ENCODE measurements at regions not wholly inside any gene's neighbourhood (a gene's known extent, or its start where the extent isn't known, plus 50 kb on each side); places are given as distances from the start of the nearest gene placed in this dataset.
"Not testable (repeated sequence)": the region's sequence is repeated elsewhere in the genome, so short reads cannot be mapped to it uniquely, and the experiment has no call there.

DNA sequence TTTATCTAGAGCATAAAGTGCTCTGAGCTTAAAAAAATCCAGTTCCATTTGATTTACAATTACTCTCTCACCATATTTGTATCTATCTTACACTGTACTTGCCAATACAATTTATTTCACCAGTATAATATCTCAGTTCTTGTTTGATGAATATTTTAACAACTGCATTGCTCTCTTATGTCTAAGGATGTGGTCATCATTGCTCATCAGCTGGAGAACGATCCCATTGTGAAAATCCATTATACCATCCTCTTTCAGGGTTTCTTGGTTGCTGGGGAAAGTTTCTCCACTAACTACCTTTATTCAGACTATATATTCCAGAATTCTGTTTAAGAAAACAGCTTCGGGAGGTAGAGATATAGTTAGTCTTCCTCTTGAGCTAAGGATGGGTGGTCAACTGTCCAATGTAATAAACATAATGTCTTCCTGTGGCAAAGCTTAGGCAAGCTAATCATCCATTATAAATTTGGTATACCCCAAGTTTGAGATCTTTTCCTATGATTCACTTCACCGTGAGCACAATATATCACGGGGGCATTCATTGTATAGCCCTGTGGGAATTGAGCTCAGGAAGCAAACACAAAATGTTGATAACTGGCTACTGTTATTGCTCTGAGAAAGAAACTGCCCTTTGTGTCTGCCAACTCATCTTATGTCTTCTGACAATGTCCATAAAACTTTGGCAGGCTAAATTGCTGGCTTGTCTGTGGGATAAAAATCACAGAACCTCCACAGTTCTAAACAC lies 2361.9 kb downstream of the ARAP2 start:
- no peak for DNase-seq (ENCODE audit: low read depth in 3 of 3)

DNA sequence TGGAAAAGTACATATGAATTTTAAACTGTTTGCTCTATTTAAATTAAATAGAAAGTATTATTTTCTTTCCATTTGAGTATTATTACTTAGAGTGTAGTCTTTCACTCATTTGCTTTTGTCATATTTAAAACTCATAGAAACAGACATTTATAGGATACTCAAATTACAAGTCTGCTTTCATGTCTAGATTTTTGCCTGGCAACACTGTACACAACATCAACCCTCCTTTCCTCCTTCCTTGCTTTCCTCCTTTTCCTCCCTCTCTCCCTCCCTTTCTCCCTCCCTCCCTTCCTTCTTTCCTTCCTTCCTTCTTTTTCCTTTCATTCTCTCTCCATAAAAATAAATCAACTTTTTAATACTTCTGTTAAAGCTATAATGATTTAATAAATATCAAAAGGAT lies 2361.2 kb downstream of the ARAP2 start:
- no peak for DNase-seq (ENCODE audit: low read depth in 3 of 3)

DNA sequence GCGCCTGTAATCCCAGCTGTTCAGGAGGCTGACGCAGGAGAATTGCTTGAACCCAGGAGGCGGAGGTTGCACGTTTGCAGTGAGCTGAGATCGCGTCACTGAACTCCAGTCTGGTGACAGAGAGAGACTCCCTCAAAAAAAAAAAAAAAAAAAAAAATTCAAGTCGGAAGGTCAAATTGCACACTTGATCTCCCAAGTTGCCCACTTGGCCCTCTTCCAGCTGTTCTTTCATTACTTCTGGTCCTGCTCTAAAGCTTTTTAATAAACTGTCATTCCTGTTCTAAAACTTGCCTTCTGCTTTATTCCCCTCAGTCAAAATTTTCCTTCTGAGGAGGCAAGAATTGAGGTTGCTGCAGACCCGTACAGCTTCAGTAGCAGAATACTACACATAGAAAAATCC lies 2358.0 kb downstream of the ARAP2 start:
- no peak for DNase-seq (ENCODE audit: low read depth in 3 of 3)

DNA sequence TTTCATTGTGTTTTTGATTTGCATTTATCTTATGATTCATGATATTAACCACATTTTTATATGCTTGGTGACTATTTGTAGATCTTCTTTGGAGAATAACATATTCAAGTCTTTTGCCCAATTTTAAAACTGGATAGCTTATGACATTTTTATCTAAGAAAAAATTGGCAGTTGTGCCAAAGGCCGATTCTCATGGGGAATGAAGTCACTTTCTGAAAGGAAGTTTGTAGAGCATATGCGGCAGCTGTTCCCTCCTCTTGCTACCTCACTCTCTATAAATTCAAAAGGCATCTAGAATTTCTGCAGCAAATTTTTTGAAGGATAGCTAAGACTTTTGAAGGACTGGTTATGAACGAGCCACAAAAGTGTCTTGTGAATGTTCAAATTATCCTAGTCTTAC lies 2353.5 kb downstream of the ARAP2 start:
- DNase-seq (ENCODE audit: low read depth in 3 of 3), result no peak

DNA sequence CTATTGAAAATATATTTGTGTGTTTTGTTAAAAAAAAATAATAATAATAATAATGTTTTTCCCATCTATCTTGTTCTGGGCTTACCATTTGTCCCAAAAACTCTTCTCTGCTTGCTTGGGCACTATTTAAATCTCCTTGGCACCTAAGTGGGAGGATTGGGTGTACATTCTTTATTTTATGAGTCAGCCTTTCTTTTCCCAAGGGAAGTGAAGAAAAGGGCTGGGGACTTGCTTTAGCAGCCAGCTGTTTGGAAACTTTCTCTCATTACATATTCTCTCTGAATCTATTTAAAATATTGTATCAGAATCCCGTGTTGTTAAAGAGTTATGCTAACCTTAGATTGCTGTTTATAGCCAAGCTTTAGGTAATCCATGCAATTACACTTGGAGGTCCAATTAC lies 2332.4 kb downstream of the ARAP2 start:
- DNase-seq (ENCODE audit: low read depth in 3 of 3), result no peak

DNA sequence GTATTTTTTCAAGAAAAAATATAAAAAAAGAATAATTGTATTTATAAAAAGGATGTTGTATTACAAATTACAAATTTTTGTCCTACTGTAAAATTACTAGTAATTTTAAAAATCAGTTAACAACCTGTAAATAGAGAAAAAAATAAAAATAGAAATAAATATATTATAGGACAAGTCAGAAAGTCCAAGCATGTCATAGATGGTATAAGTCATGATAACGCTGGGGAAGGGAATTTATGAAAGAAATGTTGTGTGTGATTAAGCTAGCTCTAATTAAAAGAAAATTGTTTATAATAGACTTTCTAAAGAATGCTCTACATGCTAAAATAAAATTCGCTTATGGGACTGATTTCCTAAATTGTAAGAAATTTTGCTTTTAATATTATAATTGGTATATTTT lies 2329.9 kb downstream of the ARAP2 start:
- no peak for DNase-seq (ENCODE audit: low read depth in 3 of 3)

DNA sequence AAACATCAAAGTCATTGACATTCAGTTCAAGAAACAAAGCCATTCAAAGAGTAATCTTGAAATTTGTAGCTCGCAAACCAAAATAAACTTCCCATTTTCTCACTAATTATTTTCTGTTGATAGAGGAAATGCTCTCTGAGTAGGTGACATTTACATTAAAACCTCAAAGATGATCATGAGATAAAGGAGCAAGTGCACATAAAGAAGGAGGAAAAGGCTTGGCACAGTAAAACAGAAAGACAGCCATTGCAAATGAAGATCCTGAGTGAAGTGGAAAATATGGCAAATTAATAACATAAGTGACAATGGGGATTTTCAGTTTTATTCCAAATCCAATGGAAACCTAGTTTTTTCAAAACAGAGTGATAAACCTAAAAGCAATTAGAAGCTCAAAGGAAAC lies 2320.8 kb downstream of the ARAP2 start:
- DNase-seq (ENCODE audit: low read depth in 3 of 3), result no peak

DNA sequence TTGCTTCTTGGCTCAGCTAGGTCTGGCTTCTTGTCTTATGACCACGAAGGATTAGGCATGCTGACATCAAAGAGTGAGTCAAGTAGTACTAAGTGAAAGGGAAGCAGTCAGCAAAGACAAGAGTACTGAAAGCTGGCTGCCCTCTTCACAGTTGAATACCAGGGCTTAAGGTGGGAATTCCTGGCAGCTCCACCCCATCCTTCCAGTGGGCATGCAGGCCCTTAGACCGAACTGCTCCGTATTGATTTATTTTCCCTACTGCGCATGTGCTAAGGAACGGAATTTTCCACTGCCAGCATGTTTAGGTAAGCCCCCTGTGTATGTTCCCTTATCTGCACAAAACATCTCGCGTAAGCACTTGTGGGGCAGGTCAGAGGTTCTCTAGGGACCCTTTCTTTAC lies 2320.1 kb downstream of the ARAP2 start:
- DNase-seq (ENCODE audit: low read depth in 3 of 3), result no peak

DNA sequence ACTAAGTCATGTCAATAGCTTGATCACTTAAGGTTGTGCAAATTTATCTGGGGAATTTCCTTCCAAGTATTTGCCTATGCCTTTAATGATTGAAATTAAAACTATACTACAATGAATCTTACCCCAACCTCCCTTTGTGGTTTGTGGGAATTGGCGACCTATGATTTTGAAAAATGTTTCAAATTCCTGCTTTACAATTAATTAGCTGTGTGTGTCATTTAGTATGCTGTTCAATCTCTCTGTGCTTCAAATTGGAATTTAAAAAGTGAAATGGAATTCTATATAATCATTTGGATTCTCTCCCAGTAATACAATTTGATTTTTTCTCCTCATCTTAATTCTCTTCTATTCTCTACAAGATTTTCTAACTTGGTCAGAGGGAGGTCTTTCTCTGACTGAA lies 2319.5 kb downstream of the ARAP2 start:
- no peak for DNase-seq (ENCODE audit: low read depth in 3 of 3)

DNA sequence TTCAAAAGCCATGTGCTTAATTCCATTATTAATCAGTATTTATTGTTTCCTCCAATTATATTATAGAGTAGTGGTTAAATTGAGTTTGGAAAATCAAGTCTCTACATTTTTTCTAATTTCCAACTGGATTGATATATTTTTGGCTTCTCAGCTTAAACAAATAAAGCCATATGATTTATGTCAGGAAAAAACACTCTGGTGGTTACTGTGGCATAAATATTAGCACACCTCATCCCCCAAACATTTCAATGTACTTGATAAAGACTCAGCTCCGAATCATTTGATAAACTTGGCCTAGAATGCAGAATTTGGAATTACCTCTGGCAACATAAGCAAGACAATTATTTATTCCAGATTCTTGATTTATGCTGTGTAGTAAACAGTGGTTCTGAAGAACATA lies 2313.8 kb downstream of the ARAP2 start:
- no peak for DNase-seq (ENCODE audit: low read depth in 3 of 3)

DNA sequence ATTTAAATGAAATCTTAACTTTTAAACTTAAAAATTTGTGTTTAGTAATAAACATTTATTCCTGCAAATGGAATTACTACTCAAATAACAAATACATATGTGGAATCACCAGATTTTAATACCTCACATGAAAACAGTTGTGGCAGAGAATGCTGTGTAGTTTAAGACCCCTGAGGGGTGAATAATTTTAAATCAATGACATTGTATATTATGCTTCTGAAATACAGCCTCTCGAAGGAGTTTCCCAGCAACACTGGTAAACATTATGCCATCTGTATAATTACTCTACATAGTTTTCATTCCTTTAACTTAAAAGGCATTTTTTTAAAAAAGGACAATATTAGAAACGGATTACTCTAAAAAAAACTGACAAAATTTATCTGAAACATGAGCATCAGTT lies 2313.3 kb downstream of the ARAP2 start:
- no peak for DNase-seq (ENCODE audit: low read depth in 3 of 3)

DNA sequence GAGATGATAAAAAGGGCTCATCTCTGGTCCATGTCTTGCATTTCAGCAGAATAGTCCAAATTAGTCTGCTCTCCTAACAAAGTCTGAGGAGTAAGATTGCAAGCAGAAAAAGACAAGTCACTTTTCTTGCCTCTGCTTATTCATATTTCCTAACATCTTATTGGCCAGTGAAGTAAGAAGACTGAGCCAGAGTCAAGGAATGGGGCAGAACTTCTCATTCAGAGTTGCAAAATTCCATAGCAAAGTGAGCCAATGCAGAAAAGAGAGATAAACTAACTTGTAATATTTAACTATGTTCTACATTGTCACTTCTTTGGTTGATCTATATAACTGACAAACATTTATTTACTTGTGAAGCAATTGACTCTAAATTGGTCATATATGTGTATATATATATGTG lies 2304.0 kb downstream of the ARAP2 start:
- no peak for DNase-seq (ENCODE audit: low read depth in 3 of 3)

DNA sequence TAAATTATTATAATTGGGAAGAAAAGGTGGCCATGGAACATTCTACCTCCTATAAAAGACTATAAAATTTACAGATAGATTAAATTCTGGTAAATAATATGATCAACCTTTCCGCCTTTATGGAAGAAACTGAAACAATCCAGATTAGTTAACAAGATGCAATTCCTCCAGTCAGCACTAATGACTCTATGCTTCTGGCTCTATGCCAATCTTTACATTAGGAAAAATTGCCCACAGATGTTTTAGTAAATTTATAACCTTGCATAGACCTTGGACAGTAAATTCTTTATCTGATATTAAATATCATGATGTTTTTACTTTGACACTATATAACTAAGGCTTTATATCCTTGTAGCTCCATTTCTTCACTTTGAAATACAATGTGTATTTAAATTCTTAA lies 2302.5 kb downstream of the ARAP2 start:
- DNase-seq (ENCODE audit: low read depth in 3 of 3), result no peak

DNA sequence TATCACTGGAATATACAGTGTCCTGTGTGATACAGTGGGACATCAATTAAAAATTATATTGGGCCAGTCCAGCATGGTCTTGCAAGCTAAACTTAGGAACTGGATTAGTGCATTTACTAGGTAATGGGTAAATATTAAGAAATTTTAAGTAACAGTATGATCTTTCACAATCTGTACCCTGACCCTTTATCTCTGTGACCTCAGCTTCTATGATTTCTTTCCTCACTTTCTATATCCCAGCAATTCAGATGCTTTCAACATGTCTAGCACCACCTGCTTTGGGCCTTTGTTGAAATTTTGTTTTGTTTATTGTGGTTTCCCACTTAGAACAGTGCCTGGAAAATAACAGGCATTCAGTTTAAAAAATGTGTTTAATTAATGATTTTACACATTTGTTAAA lies 2295.4 kb downstream of the ARAP2 start:
- no peak for DNase-seq (ENCODE audit: low read depth in 3 of 3)

DNA sequence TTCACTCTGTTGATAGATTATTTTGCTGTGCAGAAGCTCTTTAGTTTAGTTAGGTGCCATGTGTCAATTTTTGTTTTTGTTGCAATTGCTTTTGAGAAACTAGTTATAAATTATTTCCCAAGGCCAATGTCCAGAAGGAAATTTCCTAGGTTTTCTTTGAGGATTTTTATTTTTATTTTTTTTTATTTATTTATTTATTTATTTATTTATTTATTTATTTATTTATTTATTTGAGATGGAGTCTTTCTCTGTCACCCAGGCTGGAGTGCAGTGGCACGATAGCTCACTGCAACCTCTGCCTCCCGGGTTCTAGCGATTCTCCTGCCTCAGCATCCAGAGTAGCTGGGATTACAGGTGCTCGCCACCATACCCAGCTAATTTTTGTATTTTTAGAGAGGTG lies 2290.5 kb downstream of the ARAP2 start:
- not testable (repeated sequence) for DNase-seq (ENCODE audit: low read depth in 3 of 3)

DNA sequence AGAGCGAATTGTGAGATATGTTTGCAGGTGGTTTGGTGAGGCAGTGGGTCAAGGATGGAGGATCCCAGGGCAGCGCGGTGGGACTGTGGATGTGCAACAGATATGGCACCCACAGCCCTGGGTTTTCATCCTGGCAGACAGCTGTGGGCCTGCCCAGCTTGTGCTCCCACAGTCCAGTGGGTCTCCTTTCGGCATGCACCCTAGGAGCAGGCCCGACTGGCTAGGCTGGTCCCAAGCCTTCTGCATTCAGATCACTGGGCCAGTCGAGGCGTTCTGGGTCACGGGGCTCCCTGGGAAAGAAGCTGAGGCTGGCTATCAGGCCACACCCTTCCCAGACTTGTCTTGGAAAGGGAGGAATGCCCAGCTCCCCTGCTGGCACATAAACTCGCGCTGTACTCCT lies 2289.6 kb downstream of the ARAP2 start:
- DNase-seq (ENCODE audit: low read depth in 3 of 3), result no peak

DNA sequence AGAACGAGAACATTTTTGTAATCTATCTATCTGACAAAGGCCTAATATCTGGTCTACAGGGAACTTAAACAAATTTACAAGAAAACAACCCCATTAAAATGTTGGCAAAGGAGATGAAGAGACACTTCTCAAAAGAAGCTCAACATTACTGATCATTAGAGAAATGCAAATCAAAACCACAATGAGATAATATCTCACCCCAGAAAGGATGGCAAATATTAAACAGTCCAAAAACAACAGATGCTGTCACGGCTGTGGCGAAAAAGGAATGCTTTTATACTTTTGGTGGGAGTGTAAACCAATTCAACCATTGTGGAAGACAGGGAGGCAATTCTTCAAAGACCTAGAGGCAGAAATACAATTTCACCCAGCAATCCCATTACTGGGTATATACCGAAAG lies 2284.8 kb downstream of the ARAP2 start:
- no peak for DNase-seq (ENCODE audit: low read depth in 3 of 3)

DNA sequence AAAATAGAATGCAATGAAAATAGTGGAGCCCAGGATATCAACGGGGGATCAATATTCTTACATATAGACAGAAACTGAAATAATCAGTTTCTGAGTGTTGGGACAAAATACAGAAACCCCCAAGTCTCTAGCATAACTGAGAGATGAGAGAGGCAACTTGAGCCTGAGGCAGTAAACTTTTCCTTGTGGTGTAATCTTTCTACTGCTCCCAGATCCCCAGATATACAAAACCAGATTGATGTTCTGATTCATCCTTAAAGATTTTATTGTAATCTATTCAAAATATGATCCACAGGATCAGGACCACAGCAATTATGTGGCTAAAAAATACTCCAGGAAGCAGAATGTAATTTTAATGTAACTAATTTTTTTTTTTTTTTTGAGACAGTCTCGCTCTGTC lies 2282.6 kb downstream of the ARAP2 start:
- no peak for DNase-seq (ENCODE audit: low read depth in 3 of 3)

DNA sequence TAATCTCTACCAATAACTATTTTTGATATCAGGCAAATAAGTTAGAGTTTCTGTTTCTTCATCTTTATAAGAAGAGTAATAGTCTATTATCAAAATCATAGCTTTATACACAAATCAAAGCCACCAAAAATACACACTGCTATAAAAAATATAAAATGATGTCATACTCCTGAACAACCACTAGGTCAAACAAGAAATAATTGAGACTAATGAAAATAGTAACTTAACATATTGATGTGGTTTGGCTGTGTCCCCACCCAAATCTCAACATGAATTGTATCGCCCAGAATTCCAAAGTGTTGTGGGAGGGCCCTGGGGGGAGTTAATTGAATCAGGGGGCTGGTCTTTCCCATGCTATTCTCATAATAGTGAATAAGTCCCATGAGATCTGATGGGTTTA lies 2277.5 kb downstream of the ARAP2 start:
- no peak for DNase-seq (ENCODE audit: low read depth in 3 of 3)

DNA sequence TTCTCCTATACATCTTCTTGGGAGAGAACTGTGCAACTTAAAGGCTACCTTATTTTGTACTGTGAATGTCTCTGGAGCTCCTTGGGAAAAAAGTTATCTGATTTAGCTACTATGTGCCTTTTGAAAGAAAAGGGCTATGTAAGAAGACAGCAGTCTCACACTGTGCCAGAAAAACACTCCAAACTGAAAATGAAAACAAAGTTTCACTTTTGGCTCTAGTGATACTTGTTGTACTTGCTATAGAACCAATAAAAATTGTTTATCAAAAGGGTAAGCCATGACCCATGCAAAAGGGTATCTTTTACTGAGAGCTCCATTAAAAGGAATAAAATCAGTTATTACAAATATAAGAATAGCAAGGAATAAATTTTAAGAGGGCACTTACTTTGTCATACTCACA lies 2270.0 kb downstream of the ARAP2 start:
- DNase-seq (ENCODE audit: low read depth in 3 of 3), result no peak

DNA sequence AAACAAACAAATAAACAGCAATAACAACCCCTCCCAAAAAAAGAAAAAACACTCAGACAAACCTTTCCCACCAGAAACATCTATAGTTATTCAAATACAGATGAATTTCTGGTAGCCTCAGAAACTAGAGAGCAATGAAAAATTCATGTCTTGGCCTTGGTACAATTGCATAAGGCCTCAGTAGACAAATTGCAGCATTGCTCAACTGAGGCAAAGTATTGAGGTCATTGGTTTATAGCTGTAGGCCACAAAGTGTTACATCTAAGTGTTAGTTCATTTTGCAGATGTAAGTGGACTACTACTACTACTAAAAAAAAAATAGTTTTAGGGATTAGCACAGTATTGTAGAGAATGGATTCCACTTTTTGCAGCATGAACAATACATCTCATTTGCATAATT lies 2268.3 kb downstream of the ARAP2 start:
- no peak for DNase-seq (ENCODE audit: low read depth in 3 of 3)

DNA sequence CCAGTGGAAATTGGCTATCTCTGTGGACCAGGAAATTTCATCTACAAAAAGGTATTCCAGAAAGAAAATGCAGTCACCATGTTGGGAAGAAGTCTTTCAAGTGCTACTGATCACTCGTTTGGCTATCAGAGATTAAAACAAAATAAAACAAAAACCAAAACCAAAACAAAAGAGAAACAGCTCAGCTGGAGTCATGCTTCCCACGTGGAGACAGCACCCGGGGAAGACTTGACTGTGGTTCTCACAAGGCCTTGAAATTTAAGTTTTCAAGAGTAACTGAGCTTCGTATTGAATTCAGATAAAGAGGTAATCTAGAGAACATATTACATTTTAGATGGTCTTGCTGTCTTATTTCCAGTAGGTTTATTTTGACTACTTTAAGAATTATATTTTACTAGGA lies 2264.5 kb downstream of the ARAP2 start:
- not testable (repeated sequence) for DNase-seq (ENCODE audit: low read depth in 3 of 3)

DNA sequence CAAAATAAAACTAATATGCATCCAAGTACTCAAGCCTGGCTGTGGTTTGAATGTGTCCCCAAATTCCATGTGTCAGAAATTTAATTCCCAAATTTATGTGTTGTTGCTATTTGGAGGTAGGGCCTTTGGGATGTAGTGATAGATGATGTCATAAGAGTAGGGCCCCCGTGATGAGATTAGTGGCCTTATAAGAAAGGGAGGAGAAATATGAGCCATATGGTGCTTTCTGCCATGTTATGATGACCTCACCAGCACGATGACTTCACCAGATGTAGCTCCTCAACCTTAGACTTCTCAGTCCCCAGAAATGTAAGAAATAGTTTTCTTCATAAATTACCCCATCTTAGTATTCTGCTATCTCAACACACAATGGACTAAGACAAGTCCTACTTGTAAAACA lies 2264.0 kb downstream of the ARAP2 start:
- DNase-seq (ENCODE audit: low read depth in 3 of 3), result no peak

DNA sequence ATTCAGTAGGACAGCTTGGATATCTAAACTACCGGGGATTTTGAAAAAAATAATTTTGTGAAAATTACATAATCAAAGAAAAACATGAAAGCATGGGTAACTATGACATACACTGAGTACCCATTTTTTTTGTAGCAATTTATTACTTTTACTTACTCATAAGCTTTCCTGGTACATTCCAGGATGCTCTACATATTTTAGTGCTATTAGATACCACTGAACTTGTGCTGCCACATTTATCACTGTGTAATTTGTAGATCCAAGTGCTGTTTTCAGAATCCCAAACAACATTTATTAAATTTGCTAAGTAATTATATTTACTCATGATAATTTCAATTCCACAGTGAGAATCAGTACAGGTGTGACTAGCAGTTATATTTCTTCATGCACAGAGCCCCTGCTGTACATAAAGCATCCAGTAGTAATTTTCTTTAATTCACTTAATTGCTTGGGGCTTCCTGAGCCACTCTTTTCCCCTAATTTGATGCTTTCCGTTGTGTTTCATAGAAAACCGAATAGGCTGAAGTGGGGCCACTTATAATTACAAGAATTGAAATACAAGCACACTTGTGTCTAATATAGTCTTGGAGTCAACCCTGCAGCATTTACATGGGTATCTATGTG lies 2254.4 kb downstream of the ARAP2 start:
- no peak for DNase-seq (ENCODE audit: low read depth in 3 of 3)

Data from stimulated activated CD4-positive, alpha-beta T cell treated with anti-CD3 and anti-CD28 coated beads, TNF-alpha, amount 100 ng/mL, for 24 hours (primary cell).